ENCODE measurements at regions not wholly inside any gene's neighbourhood (a gene's known extent, or its start where the extent isn't known, plus 50 kb on each side); places are given as distances from the start of the nearest gene placed in this dataset.

DNA sequence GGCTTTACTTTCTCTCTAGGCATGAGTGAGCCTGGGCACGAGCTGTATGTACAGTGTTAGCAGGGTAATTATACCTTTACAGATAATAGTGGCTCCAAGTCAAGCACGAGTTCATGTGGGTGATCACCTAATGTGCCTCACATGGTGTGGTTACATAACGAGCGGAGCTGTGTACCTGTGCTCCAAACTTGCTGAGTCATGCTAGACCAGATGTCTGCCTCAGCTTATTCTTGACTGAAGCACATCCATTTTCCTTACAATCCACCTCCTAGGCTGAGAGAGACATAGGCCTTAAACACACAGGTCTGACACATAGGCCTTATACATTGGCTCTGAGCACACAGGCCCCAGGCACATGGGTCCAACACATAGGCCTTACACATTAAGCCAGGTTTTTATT lies 426.6 kb downstream of the GPAT3 start:
- TF ChIP-seq, protein P1, sequence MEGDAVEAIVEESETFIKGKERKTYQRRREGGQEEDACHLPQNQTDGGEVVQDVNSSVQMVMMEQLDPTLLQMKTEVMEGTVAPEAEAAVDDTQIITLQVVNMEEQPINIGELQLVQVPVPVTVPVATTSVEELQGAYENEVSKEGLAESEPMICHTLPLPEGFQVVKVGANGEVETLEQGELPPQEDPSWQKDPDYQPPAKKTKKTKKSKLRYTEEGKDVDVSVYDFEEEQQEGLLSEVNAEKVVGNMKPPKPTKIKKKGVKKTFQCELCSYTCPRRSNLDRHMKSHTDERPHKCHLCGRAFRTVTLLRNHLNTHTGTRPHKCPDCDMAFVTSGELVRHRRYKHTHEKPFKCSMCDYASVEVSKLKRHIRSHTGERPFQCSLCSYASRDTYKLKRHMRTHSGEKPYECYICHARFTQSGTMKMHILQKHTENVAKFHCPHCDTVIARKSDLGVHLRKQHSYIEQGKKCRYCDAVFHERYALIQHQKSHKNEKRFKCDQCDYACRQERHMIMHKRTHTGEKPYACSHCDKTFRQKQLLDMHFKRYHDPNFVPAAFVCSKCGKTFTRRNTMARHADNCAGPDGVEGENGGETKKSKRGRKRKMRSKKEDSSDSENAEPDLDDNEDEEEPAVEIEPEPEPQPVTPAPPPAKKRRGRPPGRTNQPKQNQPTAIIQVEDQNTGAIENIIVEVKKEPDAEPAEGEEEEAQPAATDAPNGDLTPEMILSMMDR (IDR thresholded peaks at IDR 0.05; ENCODE audit: low read depth, low read length) = no peak
- TF ChIP-seq EZH2phosphoT487 (IDR thresholded peaks at IDR 0.05; ENCODE audit: low read depth) = no peak

Measured in OCI-LY3 (cell line).